ENCODE measurements at regions not wholly inside any gene's neighbourhood (a gene's known extent, or its start where the extent isn't known, plus 50 kb on each side); places are given as distances from the start of the nearest gene placed in this dataset.
A peak's percentile ranks its signal among the peaks of the same experiment; 100 is the strongest.

DNA sequence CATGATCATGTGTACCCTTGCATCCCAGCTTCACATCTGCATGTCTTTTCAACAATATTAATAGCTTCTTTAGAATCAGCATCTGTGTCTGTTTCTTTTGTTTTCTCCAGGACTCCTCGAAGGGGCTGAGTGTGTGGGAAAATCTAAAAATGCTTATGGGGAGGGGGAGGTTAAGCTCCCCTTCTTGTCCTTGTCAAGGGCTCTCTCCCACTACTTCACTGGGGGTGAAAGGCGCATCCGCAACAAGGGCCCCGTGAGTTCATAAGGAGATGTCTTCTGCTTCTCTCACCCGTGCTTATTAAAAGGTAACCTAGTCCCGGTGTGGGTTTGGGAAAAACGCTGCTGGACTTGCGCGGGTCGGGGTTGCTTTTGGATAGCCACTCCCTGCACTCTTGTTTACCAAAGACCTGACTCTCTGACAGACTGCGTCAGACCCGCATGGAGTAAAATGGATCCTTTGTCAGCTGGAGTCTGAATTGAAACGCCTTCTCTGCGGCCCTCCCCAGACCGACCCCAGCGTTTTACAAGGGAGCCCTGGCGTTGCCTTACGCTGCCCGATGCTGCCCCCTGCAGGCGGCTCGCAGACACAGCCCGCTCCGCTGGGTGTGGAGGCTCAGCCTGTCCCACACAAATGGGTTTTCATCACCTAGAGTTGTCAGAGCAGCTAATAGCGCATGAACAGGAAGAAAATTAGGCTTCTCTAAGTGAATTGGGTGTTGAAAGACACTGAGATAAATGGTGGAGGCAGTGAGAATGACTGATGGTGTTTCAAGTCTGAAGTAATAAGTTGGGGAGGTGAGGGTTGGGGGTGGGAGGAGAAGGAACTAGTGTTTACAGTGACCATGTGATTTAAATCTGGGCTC lies 53.8 kb downstream of the IER5 start:
- no peaks in the 10 kb centered on the region for H3K27me3 ChIP-seq (ENCODE audit: control insufficient read depth, insufficient read depth, low read length)
- H3K4me1 ChIP-seq (ENCODE audit: control insufficient read depth, insufficient read depth, low read length): peaks cover 15% of the 10 kb centered on the region
- H3K4me3 ChIP-seq (ENCODE audit: low read length): peak overlapping the region; percentile 9
- no peaks in the 10 kb centered on the region for H3K36me3 ChIP-seq (ENCODE audit: control insufficient read depth, insufficient read depth, low read length)
- H3K27ac ChIP-seq (ENCODE audit: low read length): no peak overlapping the region
- WGBS (ENCODE audit: insufficient coverage): 5% methylated on average over 18 of the region's 24 CpGs
- peaks cover 3% of the 10 kb centered on the region for H3K9me3 ChIP-seq (replicated peaks; ENCODE audit: control insufficient read depth, low read depth, low read length)
- DNase-seq: peak; percentile 91

DNA sequence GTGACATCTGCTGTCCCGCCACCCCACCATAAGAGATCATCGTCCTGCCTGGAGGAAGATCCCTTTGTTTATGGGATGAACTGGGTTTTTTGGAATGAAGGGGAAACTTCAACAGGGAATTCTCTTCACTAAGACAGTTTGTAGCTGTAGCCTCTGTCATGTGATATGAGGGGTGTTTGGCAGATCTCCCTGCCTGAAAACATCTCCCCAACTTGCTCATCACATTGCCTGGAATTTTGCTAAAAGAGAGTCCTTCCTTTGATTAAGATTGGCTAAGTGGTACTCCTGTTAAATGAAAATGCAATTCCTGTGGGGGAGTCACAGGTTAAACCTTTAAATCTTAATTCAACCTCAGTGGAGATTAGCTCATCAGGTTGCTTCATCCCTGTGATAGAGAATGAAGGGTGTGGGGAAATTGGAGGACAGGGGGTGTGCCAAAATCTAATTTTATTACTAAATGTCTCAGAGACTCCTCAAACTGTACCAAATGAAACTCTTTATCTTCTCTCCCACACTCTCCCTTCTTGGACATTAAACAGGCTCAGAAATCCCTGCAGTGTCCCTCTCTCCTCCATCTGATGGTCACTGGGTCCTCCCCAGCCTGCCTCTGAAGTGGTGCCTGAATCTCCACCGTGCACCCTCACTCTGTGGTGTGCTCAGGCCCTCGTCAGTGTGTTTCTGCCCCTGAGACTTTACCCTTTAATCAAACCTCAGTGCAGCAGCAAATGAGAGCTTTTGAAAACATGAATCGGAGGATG lies 54.8 kb downstream of the IER5 start:
- no peaks in the 10 kb centered on the region for H3K27me3 ChIP-seq (ENCODE audit: control insufficient read depth, insufficient read depth, low read length)
- DNase-seq: no peak
- H3K9me3 ChIP-seq (replicated peaks; ENCODE audit: control insufficient read depth, low read depth, low read length): peaks cover 3% of the 10 kb centered on the region
- H3K4me1 ChIP-seq (ENCODE audit: control insufficient read depth, insufficient read depth, low read length): peaks cover 17% of the 10 kb centered on the region
- H3K4me3 ChIP-seq (ENCODE audit: low read length): no peak overlapping the region
- H3K27ac ChIP-seq (ENCODE audit: low read length): no peak overlapping the region
- no peaks in the 10 kb centered on the region for H3K36me3 ChIP-seq (ENCODE audit: control insufficient read depth, insufficient read depth, low read length)
- 23% methylated on average over 2 of the region's 5 CpGs for WGBS (ENCODE audit: insufficient coverage)

DNA sequence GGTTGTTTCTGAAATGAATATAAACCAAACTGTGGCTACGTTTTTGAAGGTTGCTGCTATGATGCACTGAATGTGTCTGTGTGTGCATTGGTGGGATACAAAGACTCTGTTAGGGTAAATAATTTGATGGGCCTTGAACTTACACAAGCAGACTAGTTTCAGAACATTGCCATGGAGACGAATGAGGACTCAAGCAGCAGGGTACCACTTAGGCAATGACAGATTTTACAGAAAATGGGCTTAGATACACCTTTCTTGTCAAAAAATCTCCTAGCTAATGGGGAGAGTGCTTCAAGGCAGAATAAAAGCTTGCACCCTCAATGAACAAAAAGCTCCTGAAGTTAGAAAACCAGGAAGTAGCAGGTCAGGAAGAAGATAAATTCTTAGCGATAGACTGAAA lies 55.7 kb downstream of the IER5 start:
- Histone ChIP-seq H3K4me1 (ENCODE audit: control insufficient read depth, insufficient read depth, low read length) (peaks cover 15% of the 10 kb centered on the region), H3K27me3 (ENCODE audit: control insufficient read depth, insufficient read depth, low read length) (no peaks in the 10 kb centered on the region), H3K36me3 (ENCODE audit: control insufficient read depth, insufficient read depth, low read length) (no peaks in the 10 kb centered on the region), H3K27ac (ENCODE audit: low read length) (no peak overlapping the region), H3K4me3 (ENCODE audit: low read length) (no peak overlapping the region), H3K9me3 (replicated peaks; ENCODE audit: control insufficient read depth, low read depth, low read length) (peaks cover 3% of the 10 kb centered on the region)
- 65% methylated on average over 2 of the region's 3 CpGs for WGBS (ENCODE audit: insufficient coverage)
- DNase-seq: no peak

DNA sequence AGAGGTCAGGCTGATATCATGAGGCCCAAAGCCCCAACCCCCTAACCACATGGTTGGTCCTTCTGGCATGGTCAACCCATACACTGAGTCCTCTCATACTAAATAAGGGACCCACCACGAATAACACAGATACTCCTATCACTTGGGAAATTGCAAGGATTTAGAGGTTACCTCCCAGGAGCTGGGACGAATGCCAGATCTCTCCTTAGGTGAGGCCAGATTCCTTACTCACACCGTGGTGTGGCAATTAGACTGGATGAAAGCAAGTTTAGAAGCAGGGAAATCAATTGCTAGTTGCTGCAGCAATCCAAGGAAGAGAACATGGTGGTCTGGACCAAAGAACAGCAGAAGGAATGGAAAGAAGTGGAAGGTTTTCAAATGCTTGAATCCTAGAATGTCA lies 60.1 kb downstream of the IER5 start:
- H3K4me1 ChIP-seq (ENCODE audit: control insufficient read depth, insufficient read depth, low read length): peaks cover 19% of the 10 kb centered on the region
- WGBS (ENCODE audit: insufficient coverage): 74% methylated on average over 3 of the region's 3 CpGs
- H3K4me3 ChIP-seq (ENCODE audit: low read length): no peak overlapping the region
- no peaks in the 10 kb centered on the region for H3K36me3 ChIP-seq (ENCODE audit: control insufficient read depth, insufficient read depth, low read length)
- peaks cover 3% of the 10 kb centered on the region for H3K9me3 ChIP-seq (replicated peaks; ENCODE audit: control insufficient read depth, low read depth, low read length)
- DNase-seq: no peak
- H3K27ac ChIP-seq (ENCODE audit: low read length): no peak overlapping the region
- no peaks in the 10 kb centered on the region for H3K27me3 ChIP-seq (ENCODE audit: control insufficient read depth, insufficient read depth, low read length)

DNA sequence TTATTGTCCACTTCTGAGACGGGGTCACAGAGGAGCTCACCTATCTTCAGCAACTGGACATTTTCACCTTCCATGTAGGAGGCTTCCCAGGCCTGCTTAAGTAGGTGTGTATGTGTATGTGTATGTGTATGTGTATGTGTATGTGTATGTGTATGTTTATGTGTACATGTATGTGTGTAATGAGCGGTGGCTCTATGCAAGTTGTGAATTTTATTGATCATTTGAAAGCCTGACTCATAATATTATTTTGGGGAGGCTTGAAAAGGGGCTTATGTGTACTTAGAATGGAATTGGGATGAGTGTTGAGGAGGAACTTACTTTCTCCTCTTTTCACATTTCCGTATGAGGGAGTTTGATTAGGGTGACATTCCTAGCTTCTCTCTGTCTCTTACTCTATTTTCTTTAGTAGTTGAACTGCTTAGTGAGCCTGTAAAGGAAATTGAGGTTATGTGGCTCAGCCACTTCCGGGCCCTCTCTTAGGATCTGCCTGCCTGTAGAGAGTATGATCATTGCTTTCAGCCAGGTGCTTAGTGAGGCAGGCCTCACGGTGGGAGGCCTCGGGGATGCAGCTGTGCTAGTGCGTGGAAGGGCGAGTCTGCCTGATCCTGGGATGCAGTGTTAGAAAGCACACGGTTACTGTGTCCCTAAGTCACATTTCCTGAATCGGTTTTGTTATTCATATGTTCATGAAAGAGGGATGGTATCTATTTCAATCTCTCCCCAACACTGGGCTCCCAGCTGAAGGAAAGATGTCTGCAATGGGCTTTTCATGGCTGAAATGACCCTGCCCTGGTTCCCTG lies 61.0 kb downstream of the IER5 start:
- 46% methylated on average over 4 of the region's 10 CpGs for WGBS (ENCODE audit: insufficient coverage)
- Histone ChIP-seq H3K27me3 (ENCODE audit: control insufficient read depth, insufficient read depth, low read length) (no peaks in the 10 kb centered on the region), H3K9me3 (replicated peaks; ENCODE audit: control insufficient read depth, low read depth, low read length) (peaks cover 3% of the 10 kb centered on the region), H3K27ac (ENCODE audit: low read length) (no peak overlapping the region), H3K36me3 (ENCODE audit: control insufficient read depth, insufficient read depth, low read length) (no peaks in the 10 kb centered on the region), H3K4me3 (ENCODE audit: low read length) (no peak overlapping the region), H3K4me1 (ENCODE audit: control insufficient read depth, insufficient read depth, low read length) (peaks cover 19% of the 10 kb centered on the region)
- no peak for DNase-seq

DNA sequence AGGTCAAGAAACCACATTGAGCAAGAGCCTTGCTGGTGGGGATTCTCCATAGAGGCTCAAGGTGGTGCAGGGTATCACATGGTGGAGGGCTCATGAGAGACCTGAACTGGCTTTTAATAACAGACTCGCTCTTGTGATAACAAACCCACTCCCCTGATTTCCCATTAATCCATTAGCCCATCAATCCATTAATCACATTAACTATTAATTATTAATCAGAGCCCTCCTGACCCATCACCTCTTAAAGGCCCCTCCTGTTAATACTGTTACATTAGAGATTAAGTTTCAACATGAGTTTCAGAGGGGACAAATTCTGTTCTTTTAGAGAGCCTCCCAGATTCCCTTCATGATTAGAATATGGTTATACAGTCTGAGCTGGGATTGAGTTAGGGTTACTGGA lies 61.8 kb downstream of the IER5 start:
- no peak for DNase-seq
- Histone ChIP-seq H3K9me3 (replicated peaks; ENCODE audit: control insufficient read depth, low read depth, low read length) (peaks cover 3% of the 10 kb centered on the region), H3K4me1 (ENCODE audit: control insufficient read depth, insufficient read depth, low read length) (peaks cover 19% of the 10 kb centered on the region), H3K36me3 (ENCODE audit: control insufficient read depth, insufficient read depth, low read length) (no peaks in the 10 kb centered on the region), H3K27me3 (ENCODE audit: control insufficient read depth, insufficient read depth, low read length) (no peaks in the 10 kb centered on the region), H3K27ac (ENCODE audit: low read length) (no peak overlapping the region), H3K4me3 (ENCODE audit: low read length) (no peak overlapping the region)
- WGBS (ENCODE audit: insufficient coverage): no CpG with 5 or more reads among the region's 1 CpG

DNA sequence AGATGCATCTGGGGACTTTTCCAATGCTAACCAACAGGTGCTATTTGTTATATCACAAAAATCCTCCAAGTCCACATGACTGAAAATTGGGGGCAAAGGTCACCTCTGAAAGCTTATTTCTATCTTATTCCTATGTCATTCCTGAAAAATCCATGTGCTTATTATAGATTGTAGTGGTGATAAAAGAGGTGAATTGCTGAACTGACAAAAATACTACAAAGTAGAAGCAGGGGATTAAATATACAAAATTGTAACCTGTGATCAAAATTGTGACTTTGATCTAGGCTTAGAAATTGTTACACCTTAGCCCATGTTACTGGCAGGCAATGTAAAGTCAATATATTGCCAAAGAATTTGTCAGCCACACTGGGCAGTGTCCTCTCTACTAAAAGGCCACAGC lies 62.3 kb downstream of the IER5 start:
- peaks cover 19% of the 10 kb centered on the region for H3K4me1 ChIP-seq (ENCODE audit: control insufficient read depth, insufficient read depth, low read length)

DNA sequence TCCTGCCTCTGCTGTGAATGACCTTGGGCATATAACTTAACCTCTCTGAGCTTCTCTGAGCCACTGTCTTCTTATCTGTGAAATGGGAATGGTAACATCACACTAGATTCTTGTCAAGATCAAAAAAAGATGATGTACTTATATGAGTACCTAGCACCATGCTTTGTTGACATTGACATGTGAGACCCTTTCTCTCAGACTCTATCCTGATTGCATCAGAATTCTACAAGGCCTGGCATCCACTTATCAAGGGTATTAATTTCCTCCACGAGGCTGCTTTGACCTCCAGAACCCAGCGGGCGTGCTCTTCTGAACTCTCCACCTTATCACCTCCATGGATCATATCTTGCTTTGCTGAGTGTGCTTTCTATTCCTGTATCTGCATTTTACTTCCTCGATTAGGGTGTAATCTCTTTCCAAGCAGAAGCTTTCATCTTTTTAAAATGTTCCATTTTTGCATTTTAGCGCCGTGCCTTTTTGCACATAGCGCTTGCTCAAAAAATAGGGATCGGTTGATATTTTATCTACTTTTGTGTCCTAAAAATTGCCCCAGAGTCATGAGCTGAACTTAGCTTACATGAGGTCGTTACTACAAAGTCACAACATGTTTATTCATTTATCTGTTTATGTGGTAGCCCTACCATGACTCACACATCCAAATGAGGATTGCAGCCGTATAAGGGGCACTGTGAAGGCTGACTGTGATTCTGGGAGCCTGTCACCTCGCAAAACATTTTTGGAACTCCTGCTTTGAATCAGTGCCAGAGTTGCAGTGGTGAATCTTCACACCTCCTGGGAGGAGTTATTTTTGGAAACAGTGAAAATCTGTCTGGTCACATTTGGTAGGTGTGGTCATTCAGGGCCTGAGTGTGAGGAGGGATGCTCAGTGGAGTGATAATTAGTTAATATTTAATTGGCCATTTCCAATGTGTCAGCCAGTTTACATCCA lies 63.2 kb downstream of the IER5 start:
- DNase-seq: peak; percentile 78
- Histone ChIP-seq H3K36me3 (ENCODE audit: control insufficient read depth, insufficient read depth, low read length) (no peaks in the 10 kb centered on the region), H3K4me1 (ENCODE audit: control insufficient read depth, insufficient read depth, low read length) (peaks cover 19% of the 10 kb centered on the region), H3K27me3 (ENCODE audit: control insufficient read depth, insufficient read depth, low read length) (no peaks in the 10 kb centered on the region), H3K4me3 (ENCODE audit: low read length) (no peak overlapping the region), H3K9me3 (replicated peaks; ENCODE audit: control insufficient read depth, low read depth, low read length) (no peaks in the 10 kb centered on the region), H3K27ac (ENCODE audit: low read length) (peak overlapping the region; percentile 89)
- WGBS (ENCODE audit: insufficient coverage): 69% methylated on average over 3 of the region's 11 CpGs

More for the DNA sequence above, 62.3 kb downstream of the IER5 start:
- H3K36me3 ChIP-seq (ENCODE audit: control insufficient read depth, insufficient read depth, low read length): no peaks in the 10 kb centered on the region
- peaks cover 3% of the 10 kb centered on the region for H3K9me3 ChIP-seq (replicated peaks; ENCODE audit: control insufficient read depth, low read depth, low read length)
- H3K27me3 ChIP-seq (ENCODE audit: control insufficient read depth, insufficient read depth, low read length): no peaks in the 10 kb centered on the region
- DNase-seq: no peak
- no peak overlapping the region for H3K27ac ChIP-seq (ENCODE audit: low read length)
- H3K4me3 ChIP-seq (ENCODE audit: low read length): no peak overlapping the region

DNA sequence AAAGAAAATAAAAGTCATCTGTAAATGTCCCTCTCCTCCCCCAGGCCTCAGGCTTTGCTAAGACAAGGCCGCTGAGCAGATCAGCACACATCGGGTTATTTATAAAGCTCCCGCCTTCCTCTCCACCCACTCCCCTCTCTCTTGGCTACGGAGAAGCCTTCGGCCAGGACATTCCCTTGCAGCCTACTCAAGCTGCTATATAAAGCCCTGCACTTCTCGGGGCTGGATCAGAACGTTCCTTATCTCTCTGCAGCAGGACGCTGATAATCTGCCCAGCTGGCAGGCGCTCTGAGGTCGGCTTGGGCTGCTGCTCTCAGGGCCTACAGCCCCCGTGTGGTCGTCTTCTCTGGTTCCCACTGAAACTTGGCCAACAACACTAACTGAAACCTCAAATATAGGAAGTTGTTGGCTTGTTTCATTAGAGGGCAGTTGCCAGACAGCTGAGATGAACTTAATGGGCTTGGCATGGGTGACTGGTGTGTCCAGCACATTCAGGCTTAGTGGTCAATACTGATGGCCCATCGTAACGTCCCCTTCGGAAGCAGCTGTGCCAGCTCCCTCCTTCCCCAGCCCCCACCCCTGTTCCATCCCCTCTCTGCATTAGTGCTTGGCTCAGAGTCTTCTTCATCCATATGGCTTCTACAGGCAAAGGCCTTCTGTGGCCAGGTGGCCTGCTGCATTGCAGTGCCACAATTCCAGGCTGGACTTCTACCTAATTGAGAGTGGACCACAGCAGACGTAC lies 64.6 kb downstream of the IER5 start:
- 9% methylated on average over 8 of the region's 16 CpGs for WGBS (ENCODE audit: insufficient coverage)
- H3K4me1 ChIP-seq (ENCODE audit: control insufficient read depth, insufficient read depth, low read length): peaks cover 18% of the 10 kb centered on the region
- no peaks in the 10 kb centered on the region for H3K9me3 ChIP-seq (replicated peaks; ENCODE audit: control insufficient read depth, low read depth, low read length)
- H3K4me3 ChIP-seq (ENCODE audit: low read length): no peak overlapping the region
- no peaks in the 10 kb centered on the region for H3K36me3 ChIP-seq (ENCODE audit: control insufficient read depth, insufficient read depth, low read length)
- DNase-seq: peak; percentile 93
- no peaks in the 10 kb centered on the region for H3K27me3 ChIP-seq (ENCODE audit: control insufficient read depth, insufficient read depth, low read length)
- peak overlapping the region; percentile 89 for H3K27ac ChIP-seq (ENCODE audit: low read length)
